ENCODE measurements at regions not wholly inside any gene's neighbourhood (a gene's known extent, or its start where the extent isn't known, plus 50 kb on each side); places are given as distances from the start of the nearest gene placed in this dataset.

DNA sequence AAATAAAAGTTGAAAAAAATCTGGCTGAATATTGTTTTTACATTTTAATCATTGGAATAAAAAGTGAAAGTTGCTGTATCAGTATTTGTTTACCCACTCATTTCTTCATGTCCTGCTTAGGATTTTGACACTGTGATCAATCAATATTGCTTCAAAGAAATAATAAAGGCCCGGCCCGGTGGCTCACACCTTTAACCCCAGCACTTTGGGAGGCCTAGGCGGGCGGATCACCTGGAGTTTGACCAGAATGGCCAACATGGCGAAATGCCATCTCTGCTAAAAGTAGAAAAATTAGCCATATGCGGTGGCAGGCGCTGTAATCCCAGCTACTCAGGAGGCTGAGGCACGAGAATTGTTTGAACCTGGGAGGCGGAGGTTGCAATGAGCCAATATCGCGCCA lies 93.7 kb upstream of the CTNND2 start:
- TF ChIP-seq, protein P1, sequence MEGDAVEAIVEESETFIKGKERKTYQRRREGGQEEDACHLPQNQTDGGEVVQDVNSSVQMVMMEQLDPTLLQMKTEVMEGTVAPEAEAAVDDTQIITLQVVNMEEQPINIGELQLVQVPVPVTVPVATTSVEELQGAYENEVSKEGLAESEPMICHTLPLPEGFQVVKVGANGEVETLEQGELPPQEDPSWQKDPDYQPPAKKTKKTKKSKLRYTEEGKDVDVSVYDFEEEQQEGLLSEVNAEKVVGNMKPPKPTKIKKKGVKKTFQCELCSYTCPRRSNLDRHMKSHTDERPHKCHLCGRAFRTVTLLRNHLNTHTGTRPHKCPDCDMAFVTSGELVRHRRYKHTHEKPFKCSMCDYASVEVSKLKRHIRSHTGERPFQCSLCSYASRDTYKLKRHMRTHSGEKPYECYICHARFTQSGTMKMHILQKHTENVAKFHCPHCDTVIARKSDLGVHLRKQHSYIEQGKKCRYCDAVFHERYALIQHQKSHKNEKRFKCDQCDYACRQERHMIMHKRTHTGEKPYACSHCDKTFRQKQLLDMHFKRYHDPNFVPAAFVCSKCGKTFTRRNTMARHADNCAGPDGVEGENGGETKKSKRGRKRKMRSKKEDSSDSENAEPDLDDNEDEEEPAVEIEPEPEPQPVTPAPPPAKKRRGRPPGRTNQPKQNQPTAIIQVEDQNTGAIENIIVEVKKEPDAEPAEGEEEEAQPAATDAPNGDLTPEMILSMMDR (IDR thresholded peaks at IDR 0.05; ENCODE audit: insufficient read depth, low read depth, low read length, missing control alignments), result no peak
- H3K4me3 ChIP-seq (ENCODE audit: low read depth, low read length), result no peak overlapping the region
- no peak for DNase-seq (ENCODE audit: low read depth)

- no peak overlapping the region for H3K4me3 ChIP-seq (ENCODE audit: low read depth, low read length)
- TF ChIP-seq, protein P1 (IDR thresholded peaks at IDR 0.05; ENCODE audit: insufficient read depth, low read depth, low read length, missing control alignments), result no peak
- no peak for DNase-seq (ENCODE audit: low read depth)
These were observed 88.3 kb upstream of the CTNND2 start for GRCh38 chr5:11992518-11992917.

DNA sequence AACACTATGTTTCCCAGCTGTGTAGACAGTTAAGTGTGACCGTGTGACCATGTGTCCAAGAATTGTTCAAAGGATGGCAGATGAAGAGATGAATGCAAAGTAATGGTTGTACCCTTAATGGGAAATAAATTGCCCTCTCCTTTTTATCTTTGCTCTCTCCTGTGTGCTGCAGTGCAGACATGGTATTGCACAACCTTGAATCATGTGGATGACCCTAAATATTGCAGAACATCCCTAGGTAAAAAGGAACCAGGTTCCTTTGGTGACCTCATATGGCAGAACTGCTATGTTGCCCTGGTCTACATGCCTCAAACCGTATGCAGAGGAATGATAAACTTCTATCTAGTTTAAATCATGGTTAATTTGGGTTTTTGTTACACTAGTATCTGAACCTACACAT lies 81.7 kb upstream of the CTNND2 start:
- DNase-seq (ENCODE audit: low read depth), result no peak
- H3K4me3 ChIP-seq (ENCODE audit: low read depth, low read length), result no peak overlapping the region
- TF ChIP-seq, protein P1 (IDR thresholded peaks at IDR 0.05; ENCODE audit: insufficient read depth, low read depth, low read length, missing control alignments), result no peak

GRCh38 chr5:11984196-11984595 lies 80.0 kb upstream of the CTNND2 start:
- DNase-seq (ENCODE audit: low read depth), result no peak
- TF ChIP-seq, protein P1 (IDR thresholded peaks at IDR 0.05; ENCODE audit: insufficient read depth, low read depth, low read length, missing control alignments), result no peak
- no peak overlapping the region for H3K4me3 ChIP-seq (ENCODE audit: low read depth, low read length)

- no peak overlapping the region for H3K4me3 ChIP-seq (ENCODE audit: low read depth, low read length)
- no peak for DNase-seq (ENCODE audit: low read depth)
- TF ChIP-seq, protein P1 (IDR thresholded peaks at IDR 0.05; ENCODE audit: insufficient read depth, low read depth, low read length, missing control alignments), result no peak
These were observed 77.7 kb upstream of the CTNND2 start for GRCh38 chr5:11981986-11982385.

DNA sequence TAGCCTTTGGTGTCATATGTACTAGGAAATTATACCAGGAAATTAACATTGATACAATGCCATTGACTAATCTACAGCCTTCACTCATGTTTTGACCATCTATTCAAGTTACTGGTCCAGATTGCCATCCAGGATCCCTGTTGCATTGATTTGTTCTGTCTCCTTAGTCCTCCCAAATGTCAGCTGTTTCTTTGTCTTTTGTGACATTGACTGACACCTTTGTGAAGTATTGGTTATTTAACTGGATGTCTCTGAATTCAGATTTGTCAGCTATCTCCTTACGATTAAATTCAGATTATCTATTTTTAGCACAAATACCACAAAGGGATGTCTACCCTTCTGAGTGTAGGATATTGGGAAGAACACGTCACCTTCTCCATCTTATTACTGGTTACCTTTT lies 73.7 kb upstream of the CTNND2 start:
- TF ChIP-seq, protein P1 (IDR thresholded peaks at IDR 0.05; ENCODE audit: insufficient read depth, low read depth, low read length, missing control alignments), result no peak
- H3K4me3 ChIP-seq (ENCODE audit: low read depth, low read length), result no peak overlapping the region
- DNase-seq (ENCODE audit: low read depth), result no peak

DNA sequence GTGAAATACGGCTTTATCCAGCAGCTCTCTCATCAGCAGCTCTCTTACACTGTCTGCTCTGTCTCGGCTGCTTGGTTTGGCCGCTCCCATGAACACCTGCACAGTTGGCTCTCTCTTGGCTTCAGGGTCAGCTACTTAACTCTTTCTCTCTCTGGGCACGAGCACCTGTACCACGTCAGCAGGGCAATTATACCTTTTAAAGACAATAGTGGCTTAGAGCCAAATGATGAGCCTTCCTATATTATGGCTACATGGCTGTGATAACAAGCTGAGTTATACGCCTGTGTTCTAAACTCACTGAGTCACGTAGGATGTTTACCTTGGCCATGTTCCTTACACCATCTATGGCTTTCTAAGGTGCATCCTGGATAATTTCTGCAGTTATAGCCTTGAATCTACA lies 69.2 kb upstream of the CTNND2 start:
- H3K4me3 ChIP-seq (ENCODE audit: low read depth, low read length), result no peak overlapping the region
- TF ChIP-seq, protein P1 (IDR thresholded peaks at IDR 0.05; ENCODE audit: insufficient read depth, low read depth, low read length, missing control alignments), result no peak
- no peak for DNase-seq (ENCODE audit: low read depth)

Measured in GM12865 (cell line).